Ovary (tissue), 3 donors: ENCODE measurements at regions not wholly inside any gene's neighbourhood (a gene's known extent, or its start where the extent isn't known, plus 50 kb on each side); places are given as distances from the start of the nearest gene placed in this dataset.

Experiments
- CTCF ChIP-seq, 3 donors: fragments of 450-650 bp in 2 of 3; fragments of 200-600 bp in 1 of 3; IDR thresholded peaks; one replicate each; pipeline versions ENCODE4 v1.5.1 to v1.8.0; 2016 to 2022; ENCODE audit warnings: antibody characterized with exemption in 3 of 3, mild to moderate bottlenecking in 1 of 3
- POLR2A ChIP-seq: fragments of 450-650 bp; IDR thresholded peaks from one replicate; pipeline ENCODE4 v1.6.1; 2017; ENCODE audit warnings: antibody characterized with exemption, mild to moderate bottlenecking, moderate library complexity
- donor health status: DM: no; HTN: no; CAD: no.

GRCh38 chr12:131619736-131620506 lies 91.0 kb upstream of the SFSWAP start:
- TF ChIP-seq CTCF (IDR thresholded peaks at IDR 0.05) = no peak
- no peak for TF ChIP-seq POLR2A
